ENCODE measurements at regions not wholly inside any gene's neighbourhood (a gene's known extent, or its start where the extent isn't known, plus 50 kb on each side); places are given as distances from the start of the nearest gene placed in this dataset.
A peak's percentile ranks its signal among the peaks of the same experiment; 100 is the strongest.
"Not testable (repeated sequence)": the region's sequence is repeated elsewhere in the genome, so short reads cannot be mapped to it uniquely, and the experiment has no call there.

DNA sequence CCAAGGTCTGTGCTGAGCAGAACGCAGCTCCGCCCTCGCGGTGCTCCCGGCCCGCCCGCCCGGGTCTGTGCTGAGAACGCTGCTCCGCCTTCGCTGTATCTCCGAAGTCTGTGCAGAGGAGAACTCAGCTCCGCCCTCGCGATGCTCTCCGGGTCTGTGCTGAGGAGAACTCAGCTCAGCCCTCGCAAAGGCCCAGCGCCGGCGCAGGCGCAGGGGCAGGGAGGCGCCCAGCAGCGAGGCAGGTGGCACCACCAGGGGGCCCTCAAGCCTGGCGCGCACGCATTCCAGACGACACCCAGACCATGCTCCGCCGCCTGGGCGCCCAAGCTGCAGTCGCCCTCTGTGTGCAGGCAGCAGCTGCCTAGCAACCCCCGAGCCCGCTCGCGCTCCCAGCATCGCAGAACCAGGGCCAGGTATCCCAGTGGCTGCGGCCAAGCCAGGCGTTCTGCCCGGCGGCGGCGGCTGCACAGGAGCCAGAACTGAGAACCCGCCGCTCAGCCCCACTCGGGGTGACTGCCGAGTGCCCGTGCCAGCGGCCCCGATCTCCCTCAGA lies 672.1 kb upstream of the DEFB115 start:
- DNase-seq (ENCODE audit: low read depth, low spot score), result peak; percentile 96

DNA sequence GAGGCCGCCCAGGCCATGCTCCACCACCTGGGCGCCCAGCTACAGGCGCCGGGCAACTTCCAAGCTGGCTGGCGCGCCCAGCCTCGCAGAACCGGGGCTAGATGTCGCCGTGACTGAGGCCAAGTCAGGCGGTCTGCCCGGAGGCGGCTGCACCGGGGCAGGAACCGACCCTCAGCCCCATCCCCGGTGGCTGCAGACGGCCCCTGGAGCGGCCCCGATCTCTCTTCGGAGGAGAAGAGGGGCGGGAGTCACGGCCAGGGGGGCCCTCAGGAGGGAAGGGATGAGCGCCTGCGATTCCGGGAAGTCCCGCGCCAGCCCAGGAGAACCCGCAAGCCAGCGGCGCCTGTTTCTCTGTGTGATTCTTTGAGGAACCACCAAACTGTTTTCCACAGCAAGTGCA lies 671.3 kb upstream of the DEFB115 start:
- peak; percentile 30 for DNase-seq (ENCODE audit: low read depth, low spot score)

GRCh38 chr20:30593572-30593971 lies 663.9 kb upstream of the DEFB115 start:
- DNase-seq (ENCODE audit: low read depth, low spot score), result peak; percentile 39

- DNase-seq (ENCODE audit: low read depth, low spot score), result peak; percentile 55
Measured at GRCh38 chr20:30594112-30594511, 663.4 kb upstream of the DEFB115 start.

GRCh38 chr20:30595698-30596097 lies 661.8 kb upstream of the DEFB115 start:
- no peak for DNase-seq (ENCODE audit: low read depth, low spot score)

DNA sequence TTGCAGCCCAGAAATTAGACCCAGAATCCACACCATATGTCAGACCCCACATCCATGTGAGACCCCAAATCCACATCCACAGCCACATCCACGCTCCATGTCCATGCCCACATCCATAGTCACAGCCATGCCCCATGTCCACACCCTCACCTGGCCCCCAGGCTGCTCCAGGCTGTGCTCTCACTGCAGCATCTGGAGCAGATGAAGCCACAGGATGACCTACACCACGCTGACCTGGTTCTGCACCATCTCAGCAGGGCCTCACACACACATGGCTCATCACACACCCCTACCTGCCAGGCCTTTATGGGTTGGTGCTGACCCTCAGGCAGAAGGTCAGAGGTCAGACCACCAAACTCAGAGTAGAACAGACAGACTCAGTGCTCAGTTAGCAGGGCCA lies 660.0 kb upstream of the DEFB115 start:
- DNase-seq (ENCODE audit: low read depth, low spot score), result not testable (repeated sequence)

GRCh38 chr20:30598460-30599230 lies 658.8 kb upstream of the DEFB115 start:
- DNase-seq (ENCODE audit: low read depth, low spot score), result no peak

- DNase-seq (ENCODE audit: low read depth, low spot score), result no peak
Measured at GRCh38 chr20:30599990-30600389, 657.5 kb upstream of the DEFB115 start.

- DNase-seq (ENCODE audit: low read depth, low spot score), result no peak
Measured at GRCh38 chr20:30601974-30602373, 655.5 kb upstream of the DEFB115 start.

GRCh38 chr20:30602424-30602823 lies 655.0 kb upstream of the DEFB115 start:
- no peak for DNase-seq (ENCODE audit: low read depth, low spot score)

- no peak for DNase-seq (ENCODE audit: low read depth, low spot score)
Measured at GRCh38 chr20:30606990-30607389, 650.5 kb upstream of the DEFB115 start.

- DNase-seq (ENCODE audit: low read depth, low spot score), result no peak
Measured at GRCh38 chr20:30610029-30610693, 647.3 kb upstream of the DEFB115 start.

DNA sequence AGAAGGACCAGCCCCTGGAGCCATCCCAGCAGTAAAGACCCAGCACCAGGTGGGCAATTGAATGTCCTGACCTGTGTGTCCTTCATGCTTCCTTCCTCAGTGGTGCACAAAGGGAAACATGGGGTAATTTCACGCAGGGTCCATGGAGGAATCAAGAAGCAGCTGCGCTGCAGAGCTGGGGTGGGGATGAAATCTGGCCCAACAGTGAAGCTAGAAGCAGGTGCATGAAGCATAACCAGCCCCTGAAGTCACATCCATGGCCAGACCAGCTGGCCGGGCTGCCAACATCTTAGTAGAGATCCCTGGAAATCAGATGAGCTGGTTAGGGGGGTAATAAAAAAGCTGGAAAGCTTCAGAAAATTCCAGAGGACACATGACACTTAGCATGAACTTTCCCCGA lies 646.7 kb upstream of the DEFB115 start:
- no peak for DNase-seq (ENCODE audit: low read depth, low spot score)

- no peak for DNase-seq (ENCODE audit: low read depth, low spot score)
Measured at GRCh38 chr20:30611239-30611984, 646.1 kb upstream of the DEFB115 start.

DNA sequence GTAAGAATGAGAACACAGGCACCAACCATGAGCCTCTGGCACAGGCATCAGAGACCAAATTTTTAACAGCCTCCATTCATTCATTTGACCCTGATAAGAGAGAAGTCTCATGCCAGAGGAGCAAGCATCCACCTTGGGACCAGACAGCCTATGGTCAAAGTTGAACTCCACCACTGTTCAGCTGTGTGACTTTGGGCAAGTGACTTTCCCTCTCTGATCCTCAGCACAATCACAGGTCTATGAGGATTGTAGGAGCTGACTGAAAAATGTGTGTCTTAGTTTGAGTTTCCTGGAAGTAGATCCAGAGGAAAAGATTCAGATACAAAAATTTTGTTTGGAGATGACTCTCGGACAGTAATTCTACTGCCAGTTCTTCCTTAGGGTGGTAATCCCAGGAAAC lies 645.1 kb upstream of the DEFB115 start:
- no peak for DNase-seq (ENCODE audit: low read depth, low spot score)

- DNase-seq (ENCODE audit: low read depth, low spot score), result not testable (repeated sequence)
Measured at GRCh38 chr20:30621346-30621745, 636.1 kb upstream of the DEFB115 start.

GRCh38 chr20:30624310-30624709 lies 633.2 kb upstream of the DEFB115 start:
- not testable (repeated sequence) for DNase-seq (ENCODE audit: low read depth, low spot score)

GRCh38 chr20:30629376-30629775 lies 628.1 kb upstream of the DEFB115 start:
- DNase-seq (ENCODE audit: low read depth, low spot score), result peak; percentile 10

DNA sequence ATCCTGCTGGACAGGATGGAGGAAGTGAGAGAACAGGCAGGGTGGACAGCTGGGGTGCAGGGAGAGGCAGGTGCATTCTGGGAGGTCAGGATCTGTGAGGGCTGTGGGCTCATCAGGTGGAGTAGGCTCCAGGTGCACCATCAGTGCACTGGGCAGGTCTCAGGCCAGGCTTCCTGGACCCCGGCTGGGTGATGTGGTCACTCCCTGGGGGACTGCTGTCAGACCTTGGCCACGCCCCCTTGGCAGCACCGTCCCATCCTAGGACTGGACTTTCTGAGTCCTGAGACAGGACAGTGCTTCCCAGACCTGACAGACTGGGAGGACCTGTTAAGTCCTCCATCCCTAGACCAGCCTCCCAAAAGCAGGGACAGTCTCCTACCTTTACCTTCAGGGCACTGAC lies 626.7 kb upstream of the DEFB115 start:
- no peak for DNase-seq (ENCODE audit: low read depth, low spot score)

DNA sequence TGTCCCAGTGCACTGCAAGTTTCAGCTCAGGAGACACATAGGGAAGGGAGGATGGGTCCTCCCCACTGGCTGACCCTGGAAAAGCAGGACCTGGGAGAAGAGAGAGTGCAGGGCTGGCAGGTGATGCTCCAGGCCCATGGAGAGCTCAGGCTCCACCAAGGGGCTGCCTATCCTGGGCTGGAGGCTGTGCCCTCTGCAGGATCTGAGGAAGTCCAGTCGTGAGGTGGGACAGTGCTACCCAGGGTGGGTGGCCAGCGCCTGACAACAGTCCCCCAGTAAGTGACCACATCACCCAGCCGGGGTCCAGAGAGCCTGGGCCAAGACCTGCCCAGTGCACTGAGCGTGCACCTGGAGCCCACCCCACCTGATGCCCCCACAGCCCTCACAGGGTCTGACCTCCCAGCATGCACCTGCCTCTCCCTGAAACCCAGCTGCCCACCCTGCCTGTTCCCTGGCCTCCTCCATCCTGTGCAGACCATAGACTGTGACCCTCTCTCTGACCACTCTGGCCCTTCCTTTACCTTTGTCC lies 626.1 kb upstream of the DEFB115 start:
- not testable (repeated sequence) for DNase-seq (ENCODE audit: low read depth, low spot score)

DNA sequence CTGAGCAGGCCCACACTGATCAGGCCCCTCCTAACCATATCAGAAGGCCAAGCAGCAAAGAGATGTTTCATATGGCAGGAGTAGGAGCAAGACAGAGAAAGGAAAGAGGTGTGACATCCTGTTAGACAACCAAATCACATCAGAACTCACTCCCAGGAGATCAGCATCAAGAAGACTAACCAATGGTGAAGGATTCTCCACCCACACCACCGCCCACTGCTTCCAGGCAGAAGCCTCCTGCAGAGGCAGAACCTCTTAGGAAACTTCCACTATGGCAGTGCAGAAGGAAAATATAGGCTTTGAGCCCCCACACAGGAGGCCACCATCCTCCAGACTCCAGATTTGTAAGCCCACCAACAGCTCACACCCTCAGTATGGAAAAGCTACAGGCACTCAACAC lies 624.7 kb upstream of the DEFB115 start:
- DNase-seq (ENCODE audit: low read depth, low spot score), result not testable (repeated sequence)

DNA sequence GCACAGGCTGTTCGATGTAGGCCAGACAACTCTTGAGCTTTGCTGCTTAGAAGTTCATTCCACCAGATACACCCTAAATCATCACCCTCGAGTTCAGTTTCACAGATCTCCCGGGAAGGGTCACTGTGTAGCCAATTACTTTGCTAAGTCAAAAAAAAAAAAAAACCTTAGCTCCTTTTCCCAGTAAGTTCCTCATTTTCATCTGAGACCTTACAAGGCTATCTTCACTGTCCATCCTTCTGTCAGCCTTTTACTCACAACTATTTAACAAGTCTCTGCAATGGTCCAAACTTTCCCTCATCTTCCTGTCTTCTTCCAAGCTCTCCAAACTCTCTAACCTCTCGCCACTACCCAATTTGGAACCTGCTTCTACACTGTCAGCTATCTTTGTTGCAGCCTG lies 615.9 kb upstream of the DEFB115 start:
- not testable (repeated sequence) for DNase-seq (ENCODE audit: low read depth, low spot score)
